ENCODE measurements at regions not wholly inside any gene's neighbourhood (a gene's known extent, or its start where the extent isn't known, plus 50 kb on each side); places are given as distances from the start of the nearest gene placed in this dataset.

DNA sequence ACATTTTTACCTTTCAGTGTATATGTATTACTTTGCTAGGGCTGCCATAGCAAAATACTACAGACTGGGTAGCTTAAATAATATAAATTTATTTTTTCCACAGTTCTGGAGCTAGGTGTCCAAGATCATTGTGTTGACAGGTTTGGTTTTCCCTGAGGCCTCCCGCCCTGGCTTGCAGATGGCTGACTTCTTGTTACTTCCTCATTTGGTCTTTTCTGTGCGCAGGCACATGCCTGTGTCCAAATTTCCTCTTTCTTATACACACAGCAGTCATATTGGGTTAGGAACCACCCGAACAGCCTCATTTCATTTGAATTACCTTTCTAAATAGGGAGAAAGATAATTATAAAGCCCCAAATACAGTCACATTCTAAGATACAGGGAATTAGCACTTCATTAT lies 521.6 kb upstream of the SORCS1 start:
- H3K4me2 ChIP-seq (ENCODE audit: low read depth, low read length) = no peak overlapping the region
- POLR2A ChIA-PET (ENCODE audit: unreplicated experiment) = no interaction called here
- WGBS, 2 experiments (ENCODE audit: extremely low coverage in 2 of 2, insufficient read length in 1 of 2) = no CpG with 5 or more reads among the region's 3 CpGs
- in situ Hi-C loops (cut with MboI; ENCODE audit: low sequenced_read_pairs) (no loop called here), dilution Hi-C loops (cut with HindIII; ENCODE audit: low sequenced_read_pairs, unreplicated experiment) (no loop called here), intact Hi-C loops (cut with micrococcal nuclease) (no loop called here)
- H3K79me1 ChIP-seq (ENCODE audit: low read depth in 1 of 2, low read length in 2 of 2) = no peaks in the 10 kb centered on the region
- H2AFZ ChIP-seq (replicated peaks; ENCODE audit: low read length, poor library complexity) = no peak overlapping the region
- no peak overlapping the region for H2BK20ac ChIP-seq (ENCODE audit: low read depth, low read length)
- H3K9ac ChIP-seq (ENCODE audit: low read depth, low read length) = no peak overlapping the region
- H2BK120ac ChIP-seq (ENCODE audit: low read depth, low read length) = no peak overlapping the region
- no peak overlapping the region for H3K23ac ChIP-seq (ENCODE audit: low read depth, low read length)
- H3K4me1 ChIP-seq (ENCODE audit: control insufficient read depth, insufficient read depth, low read length) = no peaks in the 10 kb centered on the region
- H3K18ac ChIP-seq (ENCODE audit: low read depth, low read length) = no peak overlapping the region
- no peak overlapping the region for H3K14ac ChIP-seq (replicated peaks; ENCODE audit: low read depth, low read length)
- no peaks in the 10 kb centered on the region for H3K36me3 ChIP-seq (ENCODE audit: control insufficient read depth, insufficient read depth, low read length)
- H3K27ac ChIP-seq (ENCODE audit: insufficient read depth, low read length) = no peak overlapping the region
- TF ChIP-seq, protein P1, sequence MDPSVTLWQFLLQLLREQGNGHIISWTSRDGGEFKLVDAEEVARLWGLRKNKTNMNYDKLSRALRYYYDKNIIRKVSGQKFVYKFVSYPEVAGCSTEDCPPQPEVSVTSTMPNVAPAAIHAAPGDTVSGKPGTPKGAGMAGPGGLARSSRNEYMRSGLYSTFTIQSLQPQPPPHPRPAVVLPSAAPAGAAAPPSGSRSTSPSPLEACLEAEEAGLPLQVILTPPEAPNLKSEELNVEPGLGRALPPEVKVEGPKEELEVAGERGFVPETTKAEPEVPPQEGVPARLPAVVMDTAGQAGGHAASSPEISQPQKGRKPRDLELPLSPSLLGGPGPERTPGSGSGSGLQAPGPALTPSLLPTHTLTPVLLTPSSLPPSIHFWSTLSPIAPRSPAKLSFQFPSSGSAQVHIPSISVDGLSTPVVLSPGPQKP (IDR thresholded peaks at IDR 0.05; ENCODE audit: borderline replicate concordance, low read depth, low read length) = no peak
- TF ChIP-seq MAZ (IDR thresholded peaks at IDR 0.05; ENCODE audit: borderline replicate concordance, low read depth, low read length) (no peak), POLR2A (IDR thresholded peaks at IDR 0.05; ENCODE audit: low read depth, low read length) (no peak), RCOR1 (IDR thresholded peaks at IDR 0.05; ENCODE audit: insufficient replicate concordance, low read length) (no peak), RAD21 (IDR thresholded peaks at IDR 0.05; ENCODE audit: low read length) (no peak), MXI1 (IDR thresholded peaks at IDR 0.05; ENCODE audit: borderline replicate concordance, low read depth, low read length) (no peak), SMC3 (IDR thresholded peaks at IDR 0.05; ENCODE audit: low read depth, low read length) (no peak), FOS (IDR thresholded peaks at IDR 0.05; ENCODE audit: low read depth, low read length) (no peak), BHLHE40 (IDR thresholded peaks at IDR 0.05; ENCODE audit: low read depth, low read length) (no peak), RFX5 (IDR thresholded peaks at IDR 0.05; ENCODE audit: low read depth, low read length) (no peak), CHD1 (IDR thresholded peaks at IDR 0.05; ENCODE audit: low read depth, low read length) (no peak)
- TF ChIP-seq, protein P2, sequence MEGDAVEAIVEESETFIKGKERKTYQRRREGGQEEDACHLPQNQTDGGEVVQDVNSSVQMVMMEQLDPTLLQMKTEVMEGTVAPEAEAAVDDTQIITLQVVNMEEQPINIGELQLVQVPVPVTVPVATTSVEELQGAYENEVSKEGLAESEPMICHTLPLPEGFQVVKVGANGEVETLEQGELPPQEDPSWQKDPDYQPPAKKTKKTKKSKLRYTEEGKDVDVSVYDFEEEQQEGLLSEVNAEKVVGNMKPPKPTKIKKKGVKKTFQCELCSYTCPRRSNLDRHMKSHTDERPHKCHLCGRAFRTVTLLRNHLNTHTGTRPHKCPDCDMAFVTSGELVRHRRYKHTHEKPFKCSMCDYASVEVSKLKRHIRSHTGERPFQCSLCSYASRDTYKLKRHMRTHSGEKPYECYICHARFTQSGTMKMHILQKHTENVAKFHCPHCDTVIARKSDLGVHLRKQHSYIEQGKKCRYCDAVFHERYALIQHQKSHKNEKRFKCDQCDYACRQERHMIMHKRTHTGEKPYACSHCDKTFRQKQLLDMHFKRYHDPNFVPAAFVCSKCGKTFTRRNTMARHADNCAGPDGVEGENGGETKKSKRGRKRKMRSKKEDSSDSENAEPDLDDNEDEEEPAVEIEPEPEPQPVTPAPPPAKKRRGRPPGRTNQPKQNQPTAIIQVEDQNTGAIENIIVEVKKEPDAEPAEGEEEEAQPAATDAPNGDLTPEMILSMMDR (conservative IDR thresholded peaks at IDR 0.05; ENCODE audit: low read depth, low read length) = no peak
- TF ChIP-seq, protein P3, sequence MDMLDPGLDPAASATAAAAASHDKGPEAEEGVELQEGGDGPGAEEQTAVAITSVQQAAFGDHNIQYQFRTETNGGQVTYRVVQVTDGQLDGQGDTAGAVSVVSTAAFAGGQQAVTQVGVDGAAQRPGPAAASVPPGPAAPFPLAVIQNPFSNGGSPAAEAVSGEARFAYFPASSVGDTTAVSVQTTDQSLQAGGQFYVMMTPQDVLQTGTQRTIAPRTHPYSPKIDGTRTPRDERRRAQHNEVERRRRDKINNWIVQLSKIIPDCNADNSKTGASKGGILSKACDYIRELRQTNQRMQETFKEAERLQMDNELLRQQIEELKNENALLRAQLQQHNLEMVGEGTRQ (IDR thresholded peaks at IDR 0.05; ENCODE audit: low read depth, low read length) = no peak
- H2AK5ac ChIP-seq (ENCODE audit: low read depth, low read length) = no peak overlapping the region
- no TSS peak for BruUV-seq (replicated peaks)
- H3K9me1 ChIP-seq (ENCODE audit: insufficient read depth, low read length) = no peaks in the 10 kb centered on the region
- no peaks in the 10 kb centered on the region for H4K20me1 ChIP-seq (ENCODE audit: insufficient read depth, low read length)
- H2BK15ac ChIP-seq (ENCODE audit: low read depth, low read length) = no peak overlapping the region
- H4K91ac ChIP-seq (ENCODE audit: insufficient read depth, low read depth, low read length) = no peak overlapping the region
- DNase-seq (no peak), ATAC-seq (ENCODE audit: low read depth) (no peak)
- no peak overlapping the region for H3K4me3 ChIP-seq (ENCODE audit: insufficient read depth, low read depth, low read length)
- no peak overlapping the region for H3K56ac ChIP-seq (ENCODE audit: extremely low read depth, insufficient read depth, low read length)
- H3K4ac ChIP-seq (ENCODE audit: low read depth, low read length) = no peak overlapping the region
- peaks cover 3% of the 10 kb centered on the region; the same call in 1 of the 2 replicates for H3K9me3 ChIP-seq (ENCODE audit: control insufficient read depth, insufficient read depth, low read length)
- CTCF ChIA-PET = no interaction called here
- no peak overlapping the region for H2AK9ac ChIP-seq (replicated peaks; ENCODE audit: low read depth, low read length, poor library complexity)
- no peak overlapping the region for H2BK5ac ChIP-seq (ENCODE audit: low read depth, low read length, poor library complexity, severe bottlenecking)
- no peaks in the 10 kb centered on the region for H3K27me3 ChIP-seq (ENCODE audit: control insufficient read depth, insufficient read depth, low read length)
- no peak overlapping the region for H4K8ac ChIP-seq (ENCODE audit: low read depth in 2 of 2, low read length in 2 of 2)
- H4K5ac ChIP-seq (ENCODE audit: low read depth, low read length) = no peak overlapping the region

Measured in IMR-90 (cell line).